ENCODE measurements at regions not wholly inside any gene's neighbourhood (a gene's known extent, or its start where the extent isn't known, plus 50 kb on each side); places are given as distances from the start of the nearest gene placed in this dataset.

GRCh38 chr6:85396159-85396808 is 53.6 kb upstream of the NT5E start:
- no peak for DNase-seq (ENCODE audit: low read depth)

DNA sequence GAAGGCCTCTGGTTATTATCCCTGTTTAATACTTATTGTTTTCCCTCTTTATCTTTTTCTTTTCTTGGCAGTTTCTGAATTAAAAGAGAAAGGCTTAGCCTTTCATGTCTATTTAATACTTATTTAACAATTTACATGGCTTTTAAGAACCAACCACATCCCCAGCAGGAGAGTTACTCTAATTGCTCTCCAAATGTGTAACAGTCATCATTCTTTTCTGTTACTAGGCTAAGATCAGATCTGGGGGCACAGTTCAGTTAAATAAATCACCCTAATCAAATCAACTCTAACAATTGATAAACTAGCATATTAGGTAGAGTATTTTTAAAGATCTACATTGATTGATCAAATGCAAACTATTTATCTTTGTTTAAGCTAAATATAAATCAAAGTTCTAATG is 54.1 kb upstream of the NT5E start:
- no peak for DNase-seq (ENCODE audit: low read depth)

- DNase-seq (ENCODE audit: low read depth): no peak
These were observed 54.9 kb upstream of the NT5E start for GRCh38 chr6:85394853-85395538.

DNA sequence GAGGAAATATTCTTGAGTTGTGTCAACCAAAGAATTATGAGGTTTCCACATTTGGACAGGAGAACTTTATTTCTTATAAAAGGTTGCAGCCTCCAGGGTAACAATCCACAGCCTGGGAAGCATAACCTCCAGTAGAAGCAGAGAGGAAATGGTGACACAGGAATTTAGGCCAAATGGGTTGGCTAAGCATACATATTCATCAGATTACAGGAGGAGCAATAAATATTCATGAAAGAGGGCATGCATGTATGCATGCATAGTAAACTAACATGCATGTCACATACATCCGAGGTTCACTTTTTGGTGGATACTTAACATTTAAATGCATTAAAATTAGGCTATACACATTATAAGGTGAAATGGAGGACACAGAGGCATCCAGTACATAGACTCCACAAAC is 55.7 kb upstream of the NT5E start:
- no peak for DNase-seq (ENCODE audit: low read depth)

DNA sequence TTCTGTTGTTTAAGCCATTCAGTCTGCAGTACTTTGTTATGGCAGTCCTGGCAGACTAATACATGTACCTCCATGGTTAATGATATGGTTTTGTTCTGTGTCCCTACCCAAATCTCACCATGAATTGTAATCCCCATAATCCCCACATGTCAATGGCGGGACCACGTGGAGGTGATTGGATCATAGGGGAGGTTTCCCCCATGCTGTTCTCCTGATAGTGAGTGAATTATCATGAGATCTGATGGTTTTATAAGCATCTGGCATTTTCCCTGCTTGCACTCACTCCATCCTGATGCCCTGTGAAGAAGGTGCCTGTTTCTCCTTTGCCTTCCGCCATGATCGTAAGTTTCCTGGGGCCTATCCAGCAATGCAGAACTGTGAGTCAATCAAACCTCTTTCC is 57.5 kb upstream of the NT5E start:
- no peak for DNase-seq (ENCODE audit: low read depth)

DNA sequence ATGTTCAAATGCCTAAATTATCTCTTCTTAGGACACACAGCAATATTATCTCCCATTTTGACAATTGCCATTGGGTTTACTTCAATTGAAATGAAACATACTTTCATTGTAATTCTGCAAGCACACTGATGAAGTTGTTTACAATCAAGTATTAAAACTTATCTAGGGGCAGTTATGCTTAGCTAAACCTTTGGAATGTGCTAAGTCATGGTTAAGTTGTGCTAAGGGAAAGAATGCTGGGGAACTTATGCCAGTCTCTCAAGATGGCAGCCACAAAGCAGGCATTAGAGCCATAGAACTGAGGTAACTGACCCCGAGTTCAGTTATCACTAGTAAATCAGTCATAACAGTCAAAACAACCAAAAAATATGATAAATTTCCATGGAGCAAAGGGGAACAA is 59.1 kb upstream of the NT5E start:
- DNase-seq (ENCODE audit: low read depth): no peak

GRCh38 chr6:85390105-85390728 is 59.7 kb upstream of the NT5E start:
- DNase-seq (ENCODE audit: low read depth): no peak

GRCh38 chr6:85389151-85389797 is 60.6 kb upstream of the NT5E start:
- no peak for DNase-seq (ENCODE audit: low read depth)

- DNase-seq (ENCODE audit: low read depth): no peak
These were observed 61.4 kb upstream of the NT5E start for GRCh38 chr6:85388531-85388930.

DNA sequence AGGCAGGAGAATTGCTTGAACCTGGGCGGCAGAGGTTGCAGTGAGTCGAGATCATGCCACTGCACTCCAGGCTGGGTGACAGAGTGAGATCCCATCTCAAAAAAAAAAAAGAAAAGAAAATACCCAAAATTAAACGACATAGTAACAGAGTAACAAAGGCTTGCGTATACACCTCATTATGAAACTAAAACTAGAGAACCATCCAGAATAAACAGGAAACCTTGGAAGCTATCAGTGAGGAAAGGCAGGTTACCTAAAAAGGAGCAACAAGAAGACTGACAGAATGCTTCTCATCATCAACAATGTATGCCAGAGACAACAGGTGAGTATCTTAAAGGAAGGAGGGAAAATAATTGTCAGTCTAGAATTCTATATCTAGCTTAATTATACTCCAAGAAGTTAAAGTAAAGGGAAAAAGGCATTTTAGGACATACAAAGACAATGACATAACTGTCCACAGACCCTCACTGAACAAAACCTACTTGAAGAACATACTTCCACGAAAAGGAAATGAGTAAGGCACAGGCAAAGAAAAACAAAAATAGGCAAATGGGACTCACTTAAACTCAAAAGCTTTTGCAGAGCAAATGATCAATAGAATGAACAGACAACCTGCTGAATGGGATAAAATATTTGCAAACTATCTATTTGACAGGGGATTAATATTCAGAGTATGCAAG is 64.1 kb upstream of the NT5E start:
- DNase-seq (ENCODE audit: low read depth): no peak

GRCh38 chr6:85383042-85383441 is 66.8 kb upstream of the NT5E start:
- no peak for DNase-seq (ENCODE audit: low read depth)

GRCh38 chr6:85382541-85382940 is 67.3 kb upstream of the NT5E start:
- no peak for DNase-seq (ENCODE audit: low read depth)

DNA sequence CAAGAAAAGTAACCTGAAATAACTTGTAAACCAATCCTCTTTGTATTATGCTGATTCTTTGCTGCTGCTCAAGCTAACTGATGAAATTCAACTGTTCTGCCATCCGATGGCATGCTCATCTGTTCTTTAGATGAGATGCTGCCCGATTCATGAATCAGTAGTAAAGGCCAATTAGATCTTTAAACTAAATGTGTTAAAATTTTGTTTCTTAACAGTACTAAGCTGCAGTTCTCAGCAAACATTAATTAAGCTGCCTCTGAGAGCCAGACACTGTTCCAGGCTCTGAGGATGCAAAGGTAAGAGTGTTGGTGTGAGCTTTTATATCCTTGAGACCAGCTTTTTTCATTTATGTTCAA is 77.0 kb upstream of the NT5E start:
- DNase-seq (ENCODE audit: low read depth): no peak

DNA sequence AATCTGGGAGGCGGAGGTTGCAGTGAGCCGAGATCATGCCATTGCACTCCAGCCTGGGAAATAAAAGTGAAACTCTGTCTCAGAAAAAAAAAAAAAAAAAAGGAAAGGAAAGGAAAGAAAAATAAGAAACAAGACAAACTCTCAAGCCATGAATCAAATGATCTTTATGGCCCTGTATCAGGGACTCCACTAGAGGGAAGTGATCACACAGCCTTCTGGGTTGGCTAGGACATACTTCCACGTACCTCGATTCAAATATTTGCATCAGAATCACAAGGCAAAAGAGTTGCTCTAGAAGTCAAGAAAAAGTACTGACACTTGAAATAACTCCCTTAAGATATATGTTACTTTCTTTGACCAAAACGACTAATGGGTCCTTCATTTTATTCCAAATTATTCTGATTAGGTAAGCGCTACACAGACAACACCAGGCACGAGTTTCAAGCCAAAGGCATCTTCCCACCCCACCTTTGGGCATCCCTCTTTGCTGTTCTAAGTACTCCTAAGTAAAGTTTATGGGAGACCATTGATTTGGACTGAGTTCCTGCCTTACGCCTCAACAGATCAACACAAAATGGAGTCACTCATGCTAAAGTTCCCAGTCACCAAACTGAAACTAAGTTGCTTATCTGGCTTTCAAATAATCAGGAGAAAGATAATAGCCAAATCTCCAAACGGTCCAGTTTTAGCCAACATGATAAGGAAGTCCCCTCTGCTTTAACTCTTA is 77.5 kb upstream of the NT5E start:
- DNase-seq (ENCODE audit: low read depth): no peak

- no peak for DNase-seq (ENCODE audit: low read depth)
These were observed 81.3 kb upstream of the NT5E start for GRCh38 chr6:85368631-85369030.

DNA sequence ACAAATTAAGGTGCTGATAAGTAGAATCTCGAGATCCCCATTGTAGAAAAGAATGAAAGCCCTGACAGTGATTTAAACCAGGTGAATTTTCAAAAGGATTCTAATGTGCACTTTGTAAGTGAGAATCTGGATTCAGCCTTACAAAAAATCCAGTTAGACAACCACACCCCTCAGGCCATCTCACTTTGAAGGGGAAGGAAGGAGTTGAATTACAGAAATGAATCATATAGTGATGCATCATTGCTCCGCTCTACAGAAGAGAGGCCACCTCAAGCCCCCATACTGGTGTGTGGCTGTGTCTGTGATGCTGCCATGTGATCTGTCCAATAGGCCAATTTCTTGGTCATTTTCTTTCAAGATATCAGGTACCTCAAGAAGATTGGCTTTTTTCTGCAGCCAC is 85.5 kb upstream of the NT5E start:
- peak; percentile 49 for DNase-seq (ENCODE audit: low read depth)

GRCh38 chr6:85363870-85364269 is 86.0 kb upstream of the NT5E start:
- DNase-seq (ENCODE audit: low read depth): no peak

- no peak for DNase-seq (ENCODE audit: low read depth)
These were observed 87.1 kb upstream of the NT5E start for GRCh38 chr6:85362652-85363310.

- no peak for DNase-seq (ENCODE audit: low read depth)
These were observed 88.3 kb upstream of the NT5E start for GRCh38 chr6:85361643-85362014.

GRCh38 chr6:85360794-85361642 is 88.9 kb upstream of the NT5E start:
- DNase-seq (ENCODE audit: low read depth): peak; percentile 91

GRCh38 chr6:85357651-85358050 is 92.2 kb upstream of the NT5E start:
- no peak for DNase-seq (ENCODE audit: low read depth)

All from non-pigmented ciliary epithelial cell (primary cell).